H1 (cell line): ENCODE measurements at regions not wholly inside any gene's neighbourhood (a gene's known extent, or its start where the extent isn't known, plus 50 kb on each side); places are given as distances from the start of the nearest gene placed in this dataset.

Source experiments
- CTCF ChIA-PET: fragments of 300-600 bp; sonication (Branson Sonifier 250); formaldehyde crosslinking; loops from one replicate; lab custom pipeline; 2021; ENCODE audit not compliant: partially characterized antibody; lab: Charles Lee
- POLR2A ChIA-PET: fragments of 300-600 bp; sonication (Branson Sonifier 250); formaldehyde crosslinking; loops from one replicate; lab custom pipeline; 2021; ENCODE audit warnings: inconsistent platforms; ENCODE audit not compliant: partially characterized antibody; lab: Charles Lee
- DNase-seq, 2 experiments: peaks; one replicate each; pipeline versions ENCODE4 v3.0.0 to v3.0.0-alpha.2; 2010 to 2022; ENCODE audit warnings: low spot score in 2 of 2, low read depth in 1 of 2, mixed read lengths in 1 of 2
- FAIRE-seq: peaks from 2 replicates; lab custom pipeline; 2011; peaks lifted over from hg19 to GRCh38; lab: Jason Lieb, UNC
- H2AFZ ChIP-seq: 2 replicates; pipeline ENCODE4 v1.8.1; 2012; ENCODE audit warnings: low read length, inconsistent platforms
- H2AK5ac ChIP-seq: 2 replicates; pipeline ENCODE4 v1.6.1; 2013; ENCODE audit warnings: low read depth, low read length
- H2BK120ac ChIP-seq: replicated peaks from 2 replicates; pipeline ENCODE3; 2013; ENCODE audit warnings: low read depth, low read length, inconsistent platforms
- H2BK12ac ChIP-seq: 2 replicates; pipeline ENCODE4 v1.6.1; 2013; ENCODE audit warnings: low read depth, low read length
- H2BK15ac ChIP-seq: 2 replicates; pipeline ENCODE4 v1.6.1; 2013; ENCODE audit warnings: low read length
- H2BK20ac ChIP-seq: 2 replicates; pipeline ENCODE4 v1.6.1; 2013; ENCODE audit warnings: low read length
- H2BK5ac ChIP-seq: 2 replicates; pipeline ENCODE4 v1.6.1; 2013; ENCODE audit warnings: low read depth, low read length
- H3K14ac ChIP-seq: 2 replicates; pipeline ENCODE4 v1.6.1; 2013; ENCODE audit warnings: inconsistent platforms; ENCODE audit not compliant: insufficient read length
- H3K18ac ChIP-seq: 2 replicates; pipeline ENCODE4 v1.6.1; 2013; ENCODE audit warnings: low read length; ENCODE audit errors: extremely low read depth
- H3K23ac ChIP-seq: 2 replicates; pipeline ENCODE4 v1.6.1; 2013; ENCODE audit warnings: inconsistent platforms; ENCODE audit not compliant: insufficient read length
- H3K23me2 ChIP-seq: 2 replicates; pipeline ENCODE4 v1.6.1; 2013; ENCODE audit warnings: low read depth, low read length
- H3K27ac ChIP-seq: 2 replicates; pipeline ENCODE4 v1.6.1; 2011; ENCODE audit warnings: low read depth, low read length, inconsistent platforms
- H3K27me3 ChIP-seq, 4 experiments: replicated peaks in 1 of 4; 1 replicate in 1 of 4; 2 replicates in 3 of 4; pipeline versions ENCODE4 v1.6.1 to v1.8.1; 2011 to 2013; ENCODE audit warnings: low read length in 3 of 4, mild to moderate bottlenecking in 3 of 4, inconsistent platforms in 2 of 4, mixed read lengths in 2 of 4, moderate library complexity in 1 of 4; ENCODE audit not compliant: control insufficient read depth in 3 of 4, insufficient read depth in 3 of 4; ENCODE audit errors: extremely low read depth in 1 of 4
- H3K36me3 ChIP-seq, 4 experiments: 2 replicates each; pipeline versions ENCODE4 v1.6.1 to v1.8.1; 2011 to 2013; ENCODE audit warnings: mild to moderate bottlenecking in 4 of 4, low read length in 3 of 4, moderate library complexity in 2 of 4, control low read depth in 1 of 4, inconsistent platforms in 1 of 4; ENCODE audit not compliant: insufficient read depth in 4 of 4, control insufficient read depth in 2 of 4
- H3K4ac ChIP-seq: replicated peaks from 2 replicates; pipeline ENCODE3; 2013; ENCODE audit warnings: low read length, low read depth, mixed read lengths, inconsistent platforms; ENCODE audit not compliant: insufficient read length
- H3K4me1 ChIP-seq, 4 experiments: replicated peaks in 1 of 4; 1 replicate in 1 of 4; 2 replicates in 3 of 4; pipeline versions ENCODE4 v1.6.1 to v1.8.1; 2011 to 2013; ENCODE audit warnings: low read length in 3 of 4, inconsistent platforms in 2 of 4, mixed read lengths in 1 of 4; ENCODE audit not compliant: insufficient read depth in 4 of 4, control insufficient read depth in 3 of 4
- H3K4me2 ChIP-seq, 2 experiments: 2 replicates each; pipeline versions ENCODE4 v1.6.1 to v1.8.1; 2011 to 2013; ENCODE audit warnings: low read depth in 2 of 2, low read length in 2 of 2, control low read depth in 1 of 2, inconsistent platforms in 1 of 2, mild to moderate bottlenecking in 1 of 2; ENCODE audit not compliant: insufficient read depth in 1 of 2
- H3K4me3 ChIP-seq, 4 experiments: fragments of 200-600, 300-600 bp in 1 of 4; sonication (generic), shearing (Covaris generic), sonication (Bioruptor Twin) in 1 of 4; 2 replicates each; pipeline versions ENCODE4 v1.5.1 to v1.8.1; 2011 to 2016; ENCODE audit warnings: low read length in 4 of 4, low read depth in 3 of 4, control low read depth in 2 of 4, inconsistent platforms in 2 of 4, mild to moderate bottlenecking in 2 of 4, mixed read lengths in 1 of 4, moderate library complexity in 1 of 4; ENCODE audit not compliant: insufficient read depth in 2 of 4; ENCODE audit errors: extremely low read depth in 1 of 4
- H3K56ac ChIP-seq: replicated peaks from 2 replicates; pipeline ENCODE3; 2013; ENCODE audit warnings: low read depth, mild to moderate bottlenecking, mixed read lengths, low read length, inconsistent platforms; ENCODE audit not compliant: insufficient read length
- H3K79me1 ChIP-seq: 2 replicates; pipeline ENCODE4 v1.6.1; 2013; ENCODE audit warnings: low read depth, low read length, control low read depth
- H3K79me2 ChIP-seq, 2 experiments: 2 replicates each; pipeline versions ENCODE4 v1.6.1 to v1.8.1; 2012 to 2013; ENCODE audit warnings: low read length in 2 of 2, mild to moderate bottlenecking in 2 of 2, inconsistent platforms in 1 of 2; ENCODE audit not compliant: insufficient read depth in 2 of 2, control insufficient read depth in 1 of 2
- H3K9ac ChIP-seq, 4 experiments: replicated peaks in 1 of 4; 1 replicate in 1 of 4; 2 replicates in 3 of 4; pipeline versions ENCODE4 v1.6.1 to v1.8.1; 2011 to 2013; ENCODE audit warnings: low read depth in 3 of 4, low read length in 3 of 4, control low read depth in 2 of 4, mild to moderate bottlenecking in 2 of 4, moderate library complexity in 2 of 4, inconsistent platforms in 1 of 4; ENCODE audit errors: extremely low read depth in 1 of 4
- H3K9me3 ChIP-seq, 2 experiments: 2 replicates each; pipeline versions ENCODE4 v1.6.1 to v1.8.1; 2012 to 2013; ENCODE audit warnings: mild to moderate bottlenecking in 2 of 2, moderate library complexity in 2 of 2, control low read depth in 1 of 2, inconsistent platforms in 1 of 2, low read depth in 1 of 2, low read length in 1 of 2, mixed read lengths in 1 of 2; ENCODE audit not compliant: insufficient read depth in 2 of 2
- H4K20me1 ChIP-seq, 2 experiments: replicated peaks in 1 of 2; 2 replicates each; pipeline versions ENCODE3 to v1.8.1; 2011 to 2013; ENCODE audit warnings: inconsistent platforms in 2 of 2, low read length in 2 of 2, mild to moderate bottlenecking in 1 of 2; ENCODE audit not compliant: insufficient read depth in 2 of 2, control insufficient read depth in 1 of 2
- H4K5ac ChIP-seq: 2 replicates; pipeline ENCODE4 v1.6.1; 2013; ENCODE audit warnings: low read length, low read depth, mixed read lengths, inconsistent platforms; ENCODE audit not compliant: insufficient read length
- H4K8ac ChIP-seq: 2 replicates; pipeline ENCODE4 v1.8.0; 2013; ENCODE audit warnings: mild to moderate bottlenecking, moderate library complexity, low read length, inconsistent platforms; ENCODE audit not compliant: insufficient read depth; ENCODE audit errors: extremely low read depth
- H4K91ac ChIP-seq: replicated peaks from 2 replicates; pipeline ENCODE3; 2013; ENCODE audit warnings: low read length, mixed read lengths, inconsistent platforms; ENCODE audit not compliant: insufficient read length
- CEBPB ChIP-seq: IDR thresholded peaks from 2 replicates; pipeline ENCODE4 v1.6.1; 2012; ENCODE audit warnings: low read depth, low read length
- EP300 ChIP-seq, 2 experiments: IDR thresholded peaks; 1 replicate in 1 of 2; 2 replicates in 1 of 2; pipeline ENCODE4 v1.6.1; 2011 to 2012; ENCODE audit warnings: low read depth in 2 of 2, low read length in 2 of 2, mild to moderate bottlenecking in 2 of 2, borderline replicate concordance in 1 of 2, inconsistent platforms in 1 of 2, moderate library complexity in 1 of 2
- EZH2 ChIP-seq: fragments of 200-600 bp; sonication (generic); IDR thresholded peaks from 2 replicates; pipeline ENCODE4 v1.7.1; 2012; ENCODE audit warnings: low read depth, mild to moderate bottlenecking, moderate library complexity, low read length, inconsistent platforms; ENCODE audit not compliant: severe bottlenecking
- HDAC2 ChIP-seq, 2 experiments: fragments of 300-600 bp in 1 of 2; sonication (generic) in 1 of 2; IDR thresholded peaks; 2 replicates each; pipeline ENCODE4 v1.6.1; 2011 to 2012; ENCODE audit warnings: low read depth in 2 of 2, low read length in 2 of 2, mild to moderate bottlenecking in 2 of 2, moderate library complexity in 2 of 2, borderline replicate concordance in 1 of 2, inconsistent platforms in 1 of 2
- HDAC6 ChIP-seq: IDR thresholded peaks from one replicate; pipeline ENCODE4 v1.7.1; 2012; ENCODE audit warnings: low read depth, mild to moderate bottlenecking, inconsistent platforms, low read length, moderate library complexity
- NRF1 ChIP-seq: IDR thresholded peaks from 2 replicates; pipeline ENCODE4 v1.6.1; 2011; ENCODE audit warnings: mild to moderate bottlenecking, low read depth, low read length, improper control_type of control experiment
- RFX5 ChIP-seq: IDR thresholded peaks from 2 replicates; pipeline ENCODE4 v1.6.1; 2011; ENCODE audit warnings: low read depth, low read length, improper control_type of control experiment, borderline replicate concordance
- RNF2 ChIP-seq: fragments of 200-900, 300-1000 bp; sonication (generic); IDR thresholded peaks from 2 replicates; pipeline ENCODE4 v1.7.1; 2016; ENCODE audit warnings: borderline replicate concordance, low read depth, mild to moderate bottlenecking, antibody characterized with exemption, low read length; ENCODE audit not compliant: poor library complexity, severe bottlenecking; ENCODE audit errors: missing control alignments
- SIRT6 ChIP-seq: IDR thresholded peaks from one replicate; pipeline ENCODE4 v1.7.1; 2012; ENCODE audit warnings: low read length, inconsistent platforms
- USF2 ChIP-seq: IDR thresholded peaks from 2 replicates; pipeline ENCODE4 v1.6.1; 2011; ENCODE audit warnings: low read length, improper control_type of control experiment
- WGBS, 2 experiments: shearing (Covaris generic) in 1 of 2; methylation state at CpG; one replicate each; pipeline versions ENCODE4 v1.1.6 to v1.1.7; 2013 to 2015; ENCODE audit warnings: low lambda C conversion rate in 2 of 2, mixed read lengths in 2 of 2, inconsistent platforms in 1 of 2, low coverage in 1 of 2, missing lambda C conversion rate in 1 of 2; ENCODE audit not compliant: insufficient replicate concordance in 2 of 2, insufficient coverage in 1 of 2, insufficient read length in 1 of 2; ENCODE audit errors: extremely low coverage in 1 of 2, missing lambda C conversion rate in 1 of 2; 5-methylcytosine and 5-hydroxymethylcytosine counted together
- TF ChIP-seq, protein P1 (sequence below): IDR thresholded peaks from 2 replicates; pipeline ENCODE4 v1.6.1; 2012; ENCODE audit warnings: low read length, inconsistent platforms

DNA sequence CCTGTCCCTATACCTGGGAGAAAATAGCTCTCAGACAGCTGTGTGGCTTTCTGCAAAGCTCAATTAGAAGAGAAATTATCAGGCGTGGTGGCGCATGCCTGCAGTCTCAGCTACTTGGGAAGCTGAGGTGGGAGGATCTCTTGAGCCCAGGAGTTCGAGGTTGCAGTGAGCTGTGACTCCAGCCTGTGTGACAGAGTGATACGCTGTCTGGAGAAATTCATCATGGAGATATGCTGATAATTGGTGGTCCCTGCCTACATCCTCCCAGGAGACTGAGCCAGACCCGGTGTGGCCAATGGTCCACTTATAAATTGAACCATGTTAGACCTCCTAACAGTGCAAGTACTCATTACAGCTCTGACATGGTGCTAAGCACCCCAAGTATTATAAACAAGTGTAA lies 58.7 kb upstream of the ZNF599 start:
- WGBS, 2 experiments, result 89% methylated on average over 5 of the region's 5 CpGs; no CpG with 5 or more reads in 1 of the 2 experiments
- no peaks in the 10 kb centered on the region for H3K79me2 ChIP-seq
- TF ChIP-seq USF2 (no peak), CEBPB (no peak), HDAC6 (no peak), NRF1 (no peak), EZH2 (no peak), RFX5 (no peak), SIRT6 (no peak), RNF2 (no peak), EP300 (IDR thresholded peaks at IDR 0.05; ENCODE audit: borderline replicate concordance in 1 of 2, low read depth in 2 of 2, low read length in 2 of 2) (no peak), HDAC2 (IDR thresholded peaks at IDR 0.05; ENCODE audit: borderline replicate concordance in 1 of 2, low read depth in 2 of 2, low read length in 2 of 2) (no peak)
- TF ChIP-seq, protein P1, sequence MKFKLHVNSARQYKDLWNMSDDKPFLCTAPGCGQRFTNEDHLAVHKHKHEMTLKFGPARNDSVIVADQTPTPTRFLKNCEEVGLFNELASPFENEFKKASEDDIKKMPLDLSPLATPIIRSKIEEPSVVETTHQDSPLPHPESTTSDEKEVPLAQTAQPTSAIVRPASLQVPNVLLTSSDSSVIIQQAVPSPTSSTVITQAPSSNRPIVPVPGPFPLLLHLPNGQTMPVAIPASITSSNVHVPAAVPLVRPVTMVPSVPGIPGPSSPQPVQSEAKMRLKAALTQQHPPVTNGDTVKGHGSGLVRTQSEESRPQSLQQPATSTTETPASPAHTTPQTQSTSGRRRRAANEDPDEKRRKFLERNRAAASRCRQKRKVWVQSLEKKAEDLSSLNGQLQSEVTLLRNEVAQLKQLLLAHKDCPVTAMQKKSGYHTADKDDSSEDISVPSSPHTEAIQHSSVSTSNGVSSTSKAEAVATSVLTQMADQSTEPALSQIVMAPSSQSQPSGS, result no peak

More for the DNA sequence above, 58.7 kb upstream of the ZNF599 start:
- H3K4me1 ChIP-seq, result no peaks in the 10 kb centered on the region
- no peaks in the 10 kb centered on the region for H3K79me1 ChIP-seq
- no peak for DNase-seq
- no peak overlapping the region for H2AFZ ChIP-seq
- no peak for FAIRE-seq
- H4K91ac ChIP-seq, result no peak overlapping the region
- H3K18ac ChIP-seq, result no peak overlapping the region
- H3K9ac ChIP-seq, result no peak overlapping the region
- no peak overlapping the region for H4K8ac ChIP-seq
- no peak overlapping the region for H3K23ac ChIP-seq
- H2BK120ac ChIP-seq, result no peak overlapping the region
- no peak overlapping the region for H3K4me2 ChIP-seq
- H3K14ac ChIP-seq, result no peak overlapping the region
- H4K5ac ChIP-seq, result no peak overlapping the region
- H3K23me2 ChIP-seq, result no peaks in the 10 kb centered on the region
- H2AK5ac ChIP-seq, result no peak overlapping the region
- no peak overlapping the region for H2BK12ac ChIP-seq
- no peaks in the 10 kb centered on the region for H3K27me3 ChIP-seq
- no peaks in the 10 kb centered on the region for H3K36me3 ChIP-seq
- H3K9me3 ChIP-seq, result no peaks in the 10 kb centered on the region
- H3K4me3 ChIP-seq, result no peak overlapping the region
- no peaks in the 10 kb centered on the region for H4K20me1 ChIP-seq
- H2BK15ac ChIP-seq, result no peak overlapping the region
- H2BK20ac ChIP-seq, result no peak overlapping the region
- no peak overlapping the region for H2BK5ac ChIP-seq
- POLR2A ChIA-PET, result no interaction called here
- no peak overlapping the region for H3K56ac ChIP-seq
- CTCF ChIA-PET, result interaction anchor here (0.8 kb wide), 1 partner anchor 73 kb away, joined by 4 read pairs; no protein-coding TSS in a partner anchor
- no peak overlapping the region for H3K27ac ChIP-seq
- H3K4ac ChIP-seq, result no peak overlapping the region
